Mesenchymal stem cell (in vitro differentiated cells and primary cell): ENCODE measurements at regions not wholly inside any gene's neighbourhood (a gene's known extent, or its start where the extent isn't known, plus 50 kb on each side); places are given as distances from the start of the nearest gene placed in this dataset.

Experiments
- DNase-seq: peaks from one replicate; pipeline ENCODE4 v3.0.0-alpha.2; 2013
- H2AFZ ChIP-seq: one replicate; pipeline ENCODE4 v1.6.1; 2013; ENCODE audit warnings: low read depth, mild to moderate bottlenecking, control low read depth, inconsistent platforms, low read length, moderate library complexity
- H2AK5ac ChIP-seq: 2 replicates; pipeline ENCODE4 v1.6.1; 2013; ENCODE audit warnings: low read length, moderate library complexity, mild to moderate bottlenecking, inconsistent platforms; ENCODE audit not compliant: severe bottlenecking
- H2BK120ac ChIP-seq: one replicate; pipeline ENCODE4 v1.6.1; 2013; ENCODE audit warnings: low read depth, mild to moderate bottlenecking, inconsistent platforms, low read length, moderate library complexity
- H2BK12ac ChIP-seq, 2 experiments: one replicate each; pipeline ENCODE4 v1.6.1; 2013; ENCODE audit warnings: inconsistent platforms in 2 of 2, low read length in 2 of 2, mild to moderate bottlenecking in 2 of 2, moderate library complexity in 2 of 2, control low read depth in 1 of 2
- H2BK15ac ChIP-seq: one replicate; pipeline ENCODE4 v1.6.1; 2013; ENCODE audit warnings: mild to moderate bottlenecking, low read depth, inconsistent platforms; ENCODE audit not compliant: poor library complexity, severe bottlenecking
- H2BK5ac ChIP-seq: 2 replicates; pipeline ENCODE4 v1.6.1; 2013; ENCODE audit warnings: low read depth, mild to moderate bottlenecking, low read length, control low read depth, inconsistent platforms; ENCODE audit not compliant: poor library complexity, severe bottlenecking
- H3K14ac ChIP-seq, 2 experiments: one replicate each; pipeline ENCODE4 v1.6.1; 2013; ENCODE audit warnings: inconsistent platforms in 2 of 2, low read length in 2 of 2, control low read depth in 1 of 2, mild to moderate bottlenecking in 1 of 2, moderate library complexity in 1 of 2
- H3K18ac ChIP-seq, 2 experiments: one replicate each; pipeline ENCODE4 v1.6.1; 2013; ENCODE audit warnings: inconsistent platforms in 2 of 2, low read length in 2 of 2, control low read depth in 1 of 2, low read depth in 1 of 2, mild to moderate bottlenecking in 1 of 2
- H3K23ac ChIP-seq, 2 experiments: one replicate each; pipeline ENCODE4 v1.6.1; 2013; ENCODE audit warnings: inconsistent platforms in 2 of 2, low read length in 2 of 2, mild to moderate bottlenecking in 2 of 2, moderate library complexity in 2 of 2, control low read depth in 1 of 2
- H3K27ac ChIP-seq: 2 replicates; pipeline ENCODE4 v1.5.1; 2013; ENCODE audit warnings: mild to moderate bottlenecking, moderate library complexity, low read length, control low read depth, inconsistent platforms; ENCODE audit not compliant: poor library complexity, severe bottlenecking
- H3K27me3 ChIP-seq, 2 experiments: 2 replicates each; pipeline versions ENCODE4 v1.6.1 to v1.7.0; 2013; ENCODE audit warnings: low read length in 2 of 2, mild to moderate bottlenecking in 2 of 2, moderate library complexity in 2 of 2, control low read depth in 1 of 2, inconsistent platforms in 1 of 2; ENCODE audit not compliant: control insufficient read depth in 1 of 2, insufficient read depth in 1 of 2
- H3K36me3 ChIP-seq, 2 experiments: 2 replicates each; pipeline versions ENCODE4 v1.6.1 to v1.7.0; 2013; ENCODE audit warnings: low read length in 2 of 2, control low read depth in 1 of 2, inconsistent platforms in 1 of 2, low read depth in 1 of 2, mild to moderate bottlenecking in 1 of 2; ENCODE audit not compliant: insufficient read depth in 2 of 2, control insufficient read depth in 1 of 2
- H3K4ac ChIP-seq, 2 experiments: one replicate each; pipeline ENCODE4 v1.6.1; 2013; ENCODE audit warnings: inconsistent platforms in 2 of 2, low read length in 2 of 2, mild to moderate bottlenecking in 2 of 2, moderate library complexity in 2 of 2, control low read depth in 1 of 2, low read depth in 1 of 2
- H3K4me1 ChIP-seq: 2 replicates; pipeline ENCODE4 v1.6.1; 2013; ENCODE audit warnings: low read depth, low read length, control low read depth; ENCODE audit not compliant: control insufficient read depth, insufficient read depth
- H3K4me2 ChIP-seq: 2 replicates; pipeline ENCODE4 v1.6.1; 2013; ENCODE audit warnings: low read length, mild to moderate bottlenecking, inconsistent platforms; ENCODE audit not compliant: poor library complexity, severe bottlenecking
- H3K4me3 ChIP-seq, 2 experiments: 2 replicates each; pipeline versions ENCODE4 v1.5.1 to v1.7.0; 2013; ENCODE audit warnings: low read length in 2 of 2, mild to moderate bottlenecking in 2 of 2, control low read depth in 1 of 2, low read depth in 1 of 2; ENCODE audit not compliant: insufficient read depth in 1 of 2
- H3K79me1 ChIP-seq: replicated peaks from 2 replicates; pipeline ENCODE4 v1.6.1; 2013; ENCODE audit warnings: mild to moderate bottlenecking, control low read depth, low read length, inconsistent platforms; ENCODE audit not compliant: poor library complexity, severe bottlenecking
- H3K9ac ChIP-seq: 2 replicates; pipeline ENCODE4 v1.7.0; 2013; ENCODE audit warnings: mild to moderate bottlenecking, low read length, moderate library complexity
- H3K9me3 ChIP-seq: 2 replicates; pipeline ENCODE4 v1.7.0; 2013; ENCODE audit warnings: mild to moderate bottlenecking, low read length; ENCODE audit not compliant: control insufficient read depth
- H4K8ac ChIP-seq: one replicate; pipeline ENCODE4 v1.6.1; 2013; ENCODE audit warnings: inconsistent platforms, mild to moderate bottlenecking, low read length, moderate library complexity
- H4K91ac ChIP-seq: one replicate; pipeline ENCODE4 v1.6.1; 2013; ENCODE audit warnings: mild to moderate bottlenecking, low read length, inconsistent platforms
- WGBS: methylation state at CpG from one replicate; pipeline ENCODE4 v1.1.7; 2013; ENCODE audit warnings: mixed read lengths; 5-methylcytosine and 5-hydroxymethylcytosine counted together

GRCh38 chr12:65607401-65607841, 216.9 kb upstream of the HMGA2 start:
- DNase-seq = no peak
- H4K91ac ChIP-seq = no peak overlapping the region
- peak overlapping the region; percentile 24 for H3K27ac ChIP-seq
- peaks cover 3% of the 10 kb centered on the region for H3K4me1 ChIP-seq
- peaks cover 11% of the 10 kb centered on the region for H3K79me1 ChIP-seq
- H3K23ac ChIP-seq = no peak overlapping the region
- peak overlapping the region in 1 of 2 experiments; percentile 87 for H3K4ac ChIP-seq
- no peak overlapping the region for H3K4me2 ChIP-seq
- peak overlapping the region in 1 of 2 experiments; percentile 8 for H3K4me3 ChIP-seq
- H4K8ac ChIP-seq = no peak overlapping the region
- no peak overlapping the region for H2BK5ac ChIP-seq
- H3K18ac ChIP-seq = peak overlapping the region in 1 of 2 experiments; percentile 11
- H3K14ac ChIP-seq = no peak overlapping the region
- peak overlapping the region; percentile 18 for H3K9ac ChIP-seq
- H2AK5ac ChIP-seq = peak overlapping the region; percentile 79
- WGBS = 92% methylated on average over 2 of the region's 3 CpGs
- H3K27me3 ChIP-seq = no peaks in the 10 kb centered on the region
- peaks cover 0 to 28% of the 10 kb centered on the region in 2 experiments for H3K36me3 ChIP-seq
- H2BK15ac ChIP-seq = no peak overlapping the region
- H3K9me3 ChIP-seq = peaks cover 6% of the 10 kb centered on the region
- H2AFZ ChIP-seq = no peak overlapping the region
- H2BK12ac ChIP-seq = no peak overlapping the region
- H2BK120ac ChIP-seq = no peak overlapping the region

GRCh38 chr12:65608319-65608916, 215.9 kb upstream of the HMGA2 start:
- no peak overlapping the region for H2BK12ac ChIP-seq
- H3K79me1 ChIP-seq = peaks cover 13% of the 10 kb centered on the region
- no peaks in the 10 kb centered on the region for H3K27me3 ChIP-seq
- no peak overlapping the region for H2BK120ac ChIP-seq
- no peak overlapping the region for H2BK5ac ChIP-seq
- H3K4me3 ChIP-seq = no peak overlapping the region
- peak overlapping the region; percentile 98 for H2AK5ac ChIP-seq
- H3K14ac ChIP-seq = no peak overlapping the region
- no peak overlapping the region for H3K4me2 ChIP-seq
- peak overlapping the region; percentile 82 for H3K27ac ChIP-seq
- H4K91ac ChIP-seq = no peak overlapping the region
- 100% methylated on average over 2 of the region's 2 CpGs for WGBS
- H2AFZ ChIP-seq = no peak overlapping the region
- no peak overlapping the region for H3K23ac ChIP-seq
- H3K36me3 ChIP-seq = peaks cover 0 to 38% of the 10 kb centered on the region in 2 experiments
- no peak overlapping the region for H4K8ac ChIP-seq
- H3K4ac ChIP-seq = peak overlapping the region in 1 of 2 experiments; percentile 7
- H2BK15ac ChIP-seq = no peak overlapping the region
- peaks cover 6% of the 10 kb centered on the region for H3K9me3 ChIP-seq
- peaks cover 5% of the 10 kb centered on the region for H3K4me1 ChIP-seq
- peak overlapping the region in 1 of 2 experiments; percentile 55 for H3K18ac ChIP-seq
- no peak for DNase-seq
- H3K9ac ChIP-seq = peak overlapping the region; percentile 21

DNA sequence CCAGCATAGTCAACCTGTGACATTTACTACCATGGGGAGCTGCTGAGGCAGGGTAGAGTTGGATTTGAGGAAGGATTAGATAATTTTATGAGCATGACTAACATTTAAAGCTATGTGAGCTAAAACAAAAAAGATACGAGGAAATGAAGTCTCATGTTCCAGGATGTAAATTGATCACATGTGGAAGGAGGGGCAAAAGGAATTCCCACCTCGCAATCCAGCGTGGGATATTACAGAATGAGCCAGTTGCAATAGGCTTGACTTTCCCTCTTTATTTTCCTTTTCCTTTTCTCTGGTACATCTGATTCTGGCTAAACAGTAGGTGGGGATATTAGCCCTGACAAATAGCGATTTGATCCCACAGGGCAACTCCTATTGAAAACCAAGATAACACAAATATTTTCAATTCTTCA, 214.9 kb upstream of the HMGA2 start:
- H3K27ac ChIP-seq = peak overlapping the region; percentile 82
- peak; percentile 48 for DNase-seq
- H2BK5ac ChIP-seq = no peak overlapping the region
- 43% methylated on average over 4 of the region's 4 CpGs for WGBS
- H3K27me3 ChIP-seq = no peaks in the 10 kb centered on the region
- no peak overlapping the region for H3K4ac ChIP-seq
- no peak overlapping the region for H2BK120ac ChIP-seq
- no peak overlapping the region for H3K23ac ChIP-seq
- no peak overlapping the region for H2BK12ac ChIP-seq
- no peak overlapping the region for H2BK15ac ChIP-seq
- no peak overlapping the region for H4K91ac ChIP-seq
- H3K4me1 ChIP-seq = peaks cover 5% of the 10 kb centered on the region
- H3K79me1 ChIP-seq = peaks cover 13% of the 10 kb centered on the region
- no peak overlapping the region for H4K8ac ChIP-seq
- no peak overlapping the region for H3K4me3 ChIP-seq
- no peak overlapping the region for H2AFZ ChIP-seq
- H2AK5ac ChIP-seq = no peak overlapping the region
- H3K18ac ChIP-seq = no peak overlapping the region
- peaks cover 0 to 41% of the 10 kb centered on the region in 2 experiments for H3K36me3 ChIP-seq
- no peak overlapping the region for H3K4me2 ChIP-seq
- no peak overlapping the region for H3K14ac ChIP-seq
- H3K9ac ChIP-seq = peak overlapping the region; percentile 68
- H3K9me3 ChIP-seq = peaks cover 6% of the 10 kb centered on the region

DNA sequence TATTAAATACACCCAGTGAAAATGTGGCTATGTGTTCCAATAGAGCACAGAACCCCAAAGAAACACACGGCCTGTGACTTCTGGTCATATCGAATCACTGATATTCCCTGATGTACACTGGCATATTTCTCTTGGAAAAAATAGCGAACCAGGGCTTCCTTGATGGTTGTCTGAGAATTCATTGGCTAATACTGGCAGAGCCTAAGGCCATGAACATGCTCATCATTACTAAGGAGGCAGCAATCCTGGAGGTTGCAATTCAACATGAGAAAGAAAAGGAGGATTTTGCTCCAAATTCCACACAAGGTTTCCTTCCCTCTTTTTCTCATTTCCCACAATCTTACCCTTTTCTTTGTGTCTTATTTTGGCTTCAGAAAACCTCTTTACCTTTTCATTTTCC, 212.9 kb upstream of the HMGA2 start:
- H3K4ac ChIP-seq = no peak overlapping the region
- H3K27ac ChIP-seq = no peak overlapping the region
- H3K14ac ChIP-seq = no peak overlapping the region
- peaks cover 3% of the 10 kb centered on the region for H3K4me1 ChIP-seq
- H3K36me3 ChIP-seq = peaks cover 0 to 32% of the 10 kb centered on the region in 2 experiments
- H2BK12ac ChIP-seq = peak overlapping the region in 1 of 2 experiments; percentile 41
- peak overlapping the region; percentile 66 for H2AK5ac ChIP-seq
- no peak overlapping the region for H4K8ac ChIP-seq
- H3K18ac ChIP-seq = no peak overlapping the region
- H3K9me3 ChIP-seq = peaks cover 6% of the 10 kb centered on the region
- H3K9ac ChIP-seq = peak overlapping the region; percentile 70
- no peak overlapping the region for H3K23ac ChIP-seq
- H3K4me3 ChIP-seq = no peak overlapping the region
- no peak overlapping the region for H2BK5ac ChIP-seq
- H4K91ac ChIP-seq = no peak overlapping the region
- H3K79me1 ChIP-seq = peaks cover 9% of the 10 kb centered on the region
- no peak overlapping the region for H2BK120ac ChIP-seq
- no peak overlapping the region for H2BK15ac ChIP-seq
- no peak overlapping the region for H2AFZ ChIP-seq
- no peak overlapping the region for H3K4me2 ChIP-seq
- WGBS = 100% methylated on average over 3 of the region's 3 CpGs
- no peaks in the 10 kb centered on the region for H3K27me3 ChIP-seq
- DNase-seq = no peak
